ES-I3 (cell line): ENCODE measurements at regions not wholly inside any gene's neighbourhood (a gene's known extent, or its start where the extent isn't known, plus 50 kb on each side); places are given as distances from the start of the nearest gene placed in this dataset.

ENCODE experiments used
- H3K36me3 ChIP-seq: 2 replicates; pipeline ENCODE4 v1.6.1; 2013; ENCODE audit warnings: mild to moderate bottlenecking, low read length, control low read depth, moderate library complexity; ENCODE audit not compliant: insufficient read depth
- H3K4me1 ChIP-seq: 2 replicates; pipeline ENCODE4 v1.6.1; 2013; ENCODE audit warnings: mild to moderate bottlenecking, control low read depth, low read length; ENCODE audit not compliant: insufficient read depth
- H3K9ac ChIP-seq: 2 replicates; pipeline ENCODE4 v1.6.1; 2013; ENCODE audit warnings: low read depth, mild to moderate bottlenecking, low read length, moderate library complexity
- H3K9me3 ChIP-seq: 2 replicates; pipeline ENCODE4 v1.6.1; 2013; ENCODE audit warnings: mild to moderate bottlenecking, low read length, moderate library complexity; ENCODE audit not compliant: control insufficient read depth, insufficient read depth

DNA sequence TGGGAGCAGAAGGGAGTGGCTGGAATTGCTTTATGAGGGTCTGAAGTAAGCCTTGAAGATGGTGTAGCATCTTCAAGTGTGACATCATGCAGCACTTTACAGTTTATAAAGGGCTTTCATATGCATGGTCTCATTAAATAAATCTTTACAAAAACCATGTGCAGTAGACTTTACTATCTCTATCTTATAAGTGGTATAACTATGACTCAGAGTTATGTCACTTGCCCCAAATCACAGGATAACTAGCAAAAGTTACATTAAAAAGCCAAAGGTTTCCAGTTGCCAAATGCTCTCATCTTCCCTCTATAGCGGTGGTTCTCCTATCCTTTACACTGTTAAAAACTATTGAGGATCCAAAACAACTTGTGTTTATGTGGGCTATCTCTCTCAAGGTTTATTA lies 687.7 kb upstream of the MARCKS start:
- H3K9me3 ChIP-seq = no peaks in the 10 kb centered on the region
- no peaks in the 10 kb centered on the region for H3K4me1 ChIP-seq
- no peaks in the 10 kb centered on the region; the same call in 1 of the 2 replicates for H3K36me3 ChIP-seq
- H3K9ac ChIP-seq = no peak overlapping the region

DNA sequence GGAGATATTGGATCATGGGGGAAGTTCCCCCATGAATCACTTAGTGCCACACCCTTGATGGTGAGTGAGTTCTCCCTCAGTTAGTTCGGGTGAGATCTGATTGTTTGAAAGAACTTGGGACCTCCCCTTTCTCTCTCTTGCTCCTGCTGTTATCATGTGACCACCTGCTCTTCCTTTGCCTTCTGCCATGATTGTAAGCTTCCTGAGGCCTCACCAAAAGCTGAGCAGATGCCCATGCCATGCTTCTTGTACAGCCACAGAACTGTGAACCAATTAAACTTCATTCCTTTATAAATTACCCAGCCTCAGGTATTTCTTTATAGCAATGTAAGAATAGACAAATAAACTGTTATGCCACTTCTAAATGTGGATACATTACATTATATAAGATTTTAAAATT lies 686.7 kb upstream of the MARCKS start:
- H3K36me3 ChIP-seq = no peaks in the 10 kb centered on the region; the same call in 1 of the 2 replicates
- H3K9me3 ChIP-seq = no peaks in the 10 kb centered on the region
- H3K4me1 ChIP-seq = no peaks in the 10 kb centered on the region
- no peak overlapping the region for H3K9ac ChIP-seq

DNA sequence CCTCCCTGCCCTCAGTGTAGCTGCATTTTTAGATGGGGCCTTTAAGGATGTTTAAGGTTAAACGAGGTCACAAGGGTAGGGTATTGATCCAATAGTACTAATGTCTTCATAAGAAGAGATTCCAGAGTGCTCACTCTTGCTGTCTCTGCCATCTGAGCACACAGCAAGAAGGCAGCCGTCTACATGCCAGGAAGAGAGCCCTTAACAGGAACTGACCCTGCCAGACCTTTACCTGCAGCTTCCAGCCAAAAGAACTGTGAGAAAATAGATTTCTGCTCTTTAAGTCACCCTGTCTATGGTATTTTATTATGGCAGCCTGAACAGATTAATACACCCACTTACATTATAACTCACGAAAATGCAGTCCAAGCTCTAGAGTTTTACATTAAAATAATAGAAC lies 685.3 kb upstream of the MARCKS start:
- H3K9me3 ChIP-seq = no peaks in the 10 kb centered on the region
- no peak overlapping the region for H3K9ac ChIP-seq
- no peaks in the 10 kb centered on the region for H3K4me1 ChIP-seq
- H3K36me3 ChIP-seq = no peaks in the 10 kb centered on the region; the same call in 1 of the 2 replicates

DNA sequence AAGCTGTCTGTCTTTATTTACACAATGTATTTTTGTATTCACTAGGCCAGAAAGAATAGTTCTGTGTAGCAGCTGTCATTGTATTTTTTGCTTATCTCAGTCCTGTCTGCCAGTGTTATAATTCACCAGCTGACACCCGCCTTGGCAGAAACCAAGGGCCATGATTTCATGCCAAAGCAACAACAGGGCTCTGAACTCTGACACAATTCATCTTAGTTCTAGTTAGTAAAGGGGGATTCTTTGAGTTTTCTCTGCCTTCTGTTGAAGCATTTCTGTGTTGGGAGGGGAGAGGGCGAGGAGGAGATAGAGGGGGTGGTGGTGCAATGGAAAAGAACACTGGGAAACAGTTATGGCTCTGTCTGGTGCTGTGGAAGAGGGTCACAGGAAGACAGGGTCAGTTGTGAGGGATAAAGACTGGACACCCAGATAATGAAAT lies 684.6 kb upstream of the MARCKS start:
- no peaks in the 10 kb centered on the region for H3K4me1 ChIP-seq
- no peaks in the 10 kb centered on the region for H3K9me3 ChIP-seq
- H3K9ac ChIP-seq = no peak overlapping the region
- no peaks in the 10 kb centered on the region; the same call in 1 of the 2 replicates for H3K36me3 ChIP-seq

DNA sequence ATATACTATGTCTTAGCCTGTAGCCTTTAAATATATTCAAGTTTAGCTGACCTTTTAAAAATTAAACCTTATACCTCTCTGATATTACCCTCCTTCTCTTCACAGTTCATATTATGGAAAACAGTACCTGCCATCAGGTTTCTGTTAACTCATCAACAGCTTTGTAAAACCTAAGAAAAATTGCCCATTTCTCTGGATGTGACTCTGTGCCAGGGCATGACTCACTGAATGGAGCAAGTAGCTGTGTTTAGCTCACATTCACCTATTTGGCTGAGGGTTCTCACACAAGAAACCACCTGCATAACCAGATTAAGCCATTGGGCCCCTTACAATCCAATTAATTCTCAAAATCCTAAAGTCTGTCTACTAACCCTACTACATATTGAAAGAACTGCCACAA lies 678.8 kb upstream of the MARCKS start:
- Histone ChIP-seq H3K4me1 (peaks cover 8% of the 10 kb centered on the region), H3K9ac (no peak overlapping the region)

DNA sequence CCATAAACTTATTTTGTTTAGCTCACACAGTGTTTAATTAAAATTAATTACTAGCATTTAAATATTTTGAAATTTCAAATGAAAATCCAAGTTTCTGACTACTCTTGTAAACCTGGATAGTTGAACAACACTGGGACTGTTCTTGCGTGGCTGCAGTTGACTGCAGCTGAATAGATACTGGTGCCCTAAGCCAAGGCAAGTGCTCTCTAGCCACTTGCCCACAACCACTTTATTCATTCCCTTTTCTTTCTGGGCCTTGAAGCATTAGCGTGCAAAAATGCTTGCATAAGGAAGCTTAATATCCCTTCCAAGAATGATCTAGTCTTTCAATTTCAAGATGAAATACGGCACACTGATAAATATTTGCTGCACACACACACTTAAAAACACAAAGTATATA lies 676.0 kb upstream of the MARCKS start:
- H3K9me3 ChIP-seq = no peaks in the 10 kb centered on the region
- H3K4me1 ChIP-seq = peaks cover 8% of the 10 kb centered on the region
- no peaks in the 10 kb centered on the region for H3K36me3 ChIP-seq
- H3K9ac ChIP-seq = no peak overlapping the region

More for the DNA sequence above, 678.8 kb upstream of the MARCKS start:
- Histone ChIP-seq H3K9me3 (no peaks in the 10 kb centered on the region), H3K36me3 (no peaks in the 10 kb centered on the region)

DNA sequence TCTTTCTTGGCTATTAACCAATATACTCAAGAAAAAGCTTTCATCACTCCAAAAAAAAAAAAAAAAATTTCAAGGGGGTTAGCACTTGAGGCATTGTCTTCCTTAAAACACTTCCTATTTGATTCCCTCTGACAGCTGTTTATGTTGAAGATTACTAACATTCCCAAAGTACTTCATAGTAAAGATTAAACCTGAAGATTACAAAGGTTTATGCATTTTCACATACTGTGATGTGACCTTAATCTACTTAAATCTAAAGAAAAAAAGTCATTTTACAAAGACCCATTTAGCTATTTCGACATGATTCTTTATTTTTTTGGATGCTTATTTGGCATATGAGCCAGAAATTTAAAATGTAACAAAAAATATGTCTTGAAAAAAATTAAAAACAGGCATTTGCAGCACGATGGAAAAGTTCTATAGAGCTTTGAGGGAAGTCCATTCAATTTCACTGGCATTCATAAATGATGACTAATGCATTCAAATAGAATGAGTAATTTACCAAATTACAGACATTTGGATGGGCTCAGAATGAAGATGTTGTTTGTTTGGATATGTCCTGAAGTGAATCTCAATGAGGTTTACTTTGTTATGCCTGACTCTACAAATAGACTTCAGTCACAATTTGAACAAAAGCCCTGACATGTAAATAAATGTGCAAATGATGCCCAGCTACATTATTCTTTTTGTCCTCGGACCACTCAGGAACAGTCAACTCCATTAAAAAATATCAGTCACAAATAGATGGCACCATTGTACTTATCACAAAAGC lies 674.6 kb upstream of the MARCKS start:
- no peaks in the 10 kb centered on the region for H3K36me3 ChIP-seq
- no peaks in the 10 kb centered on the region for H3K9me3 ChIP-seq
- H3K9ac ChIP-seq = no peak overlapping the region
- H3K4me1 ChIP-seq = peaks cover 8% of the 10 kb centered on the region

DNA sequence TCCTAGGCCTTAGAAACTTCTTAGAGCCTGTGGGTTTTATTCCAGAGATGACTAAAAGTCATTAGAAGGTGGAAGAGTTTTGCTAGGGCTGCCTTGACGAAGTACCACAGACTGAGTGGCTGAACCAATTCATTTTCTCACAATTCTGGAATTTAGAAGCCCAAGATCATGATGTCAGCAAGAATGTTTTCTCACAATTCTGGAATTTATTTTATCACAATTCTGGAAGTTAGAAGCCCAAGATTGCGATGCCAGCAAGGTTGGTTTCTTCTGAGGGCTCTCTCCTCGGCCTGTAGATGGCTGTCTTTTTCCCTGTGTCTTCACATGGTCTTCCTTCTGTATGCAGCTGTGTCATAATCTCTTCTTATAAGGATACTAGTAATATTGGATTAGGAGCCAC lies 672.9 kb upstream of the MARCKS start:
- Histone ChIP-seq H3K36me3 (no peaks in the 10 kb centered on the region), H3K9ac (no peak overlapping the region), H3K4me1 (peaks cover 8% of the 10 kb centered on the region), H3K9me3 (no peaks in the 10 kb centered on the region)

DNA sequence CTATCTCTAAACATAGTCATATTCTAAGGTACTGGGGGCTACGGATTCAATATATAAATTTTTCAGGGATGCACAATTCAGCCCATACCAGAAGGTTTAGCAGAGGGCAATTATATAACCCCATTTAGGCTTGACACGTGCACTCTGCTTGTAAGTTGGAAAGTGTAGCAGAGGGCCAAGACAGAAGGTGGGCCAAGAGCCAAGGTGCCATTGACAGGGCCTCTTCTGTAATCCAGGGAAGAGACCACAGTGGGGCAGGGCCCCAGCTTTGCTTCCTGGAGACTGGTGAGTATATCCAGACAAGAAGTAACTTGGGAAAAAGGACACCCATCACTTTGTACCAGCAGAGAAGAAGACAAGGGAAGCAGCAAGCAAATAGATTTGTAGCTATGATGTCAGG lies 672.4 kb upstream of the MARCKS start:
- Histone ChIP-seq H3K36me3 (no peaks in the 10 kb centered on the region), H3K4me1 (peaks cover 8% of the 10 kb centered on the region), H3K9ac (no peak overlapping the region), H3K9me3 (no peaks in the 10 kb centered on the region)

DNA sequence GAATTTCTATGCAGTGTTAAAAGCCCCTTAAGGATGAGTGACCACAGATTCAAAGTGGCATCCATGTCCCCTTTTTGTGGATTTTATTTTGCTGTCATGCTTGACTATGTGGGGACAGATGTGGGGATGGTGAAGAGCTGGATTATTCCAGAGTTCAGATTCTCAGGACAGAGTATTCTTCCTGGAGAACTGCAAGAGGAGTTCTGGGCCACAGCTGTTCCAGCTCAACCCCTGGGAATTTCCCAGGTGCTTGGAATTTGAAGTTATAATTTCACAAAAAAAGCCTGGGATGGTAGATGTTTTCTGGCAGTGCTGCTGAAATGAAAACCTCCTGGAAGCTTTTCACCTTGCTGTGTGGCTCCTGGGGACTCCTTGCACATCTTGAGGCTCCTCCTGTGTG lies 671.8 kb upstream of the MARCKS start:
- Histone ChIP-seq H3K9me3 (no peaks in the 10 kb centered on the region), H3K9ac (no peak overlapping the region), H3K4me1 (peaks cover 8% of the 10 kb centered on the region), H3K36me3 (no peaks in the 10 kb centered on the region)

DNA sequence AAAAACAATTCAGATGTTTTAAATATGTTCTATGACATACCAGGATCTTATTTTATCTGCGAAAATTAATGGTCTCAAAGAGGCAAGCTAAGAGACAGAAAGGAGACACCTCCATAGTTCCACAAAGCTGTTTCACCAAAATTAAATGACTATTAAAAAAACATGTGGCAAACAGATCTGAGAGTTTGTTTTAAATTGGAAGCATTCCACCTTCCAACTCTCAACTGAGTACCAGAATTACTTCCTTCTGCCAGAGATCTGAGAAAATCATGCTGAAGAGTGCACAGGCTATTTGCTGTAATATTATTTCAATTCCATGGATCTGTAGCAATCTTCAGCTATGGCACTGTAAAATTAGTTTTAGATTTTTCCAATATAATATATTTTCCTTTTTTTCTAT lies 669.5 kb upstream of the MARCKS start:
- Histone ChIP-seq H3K4me1 (peaks cover 7% of the 10 kb centered on the region), H3K9me3 (no peaks in the 10 kb centered on the region), H3K9ac (no peak overlapping the region)

DNA sequence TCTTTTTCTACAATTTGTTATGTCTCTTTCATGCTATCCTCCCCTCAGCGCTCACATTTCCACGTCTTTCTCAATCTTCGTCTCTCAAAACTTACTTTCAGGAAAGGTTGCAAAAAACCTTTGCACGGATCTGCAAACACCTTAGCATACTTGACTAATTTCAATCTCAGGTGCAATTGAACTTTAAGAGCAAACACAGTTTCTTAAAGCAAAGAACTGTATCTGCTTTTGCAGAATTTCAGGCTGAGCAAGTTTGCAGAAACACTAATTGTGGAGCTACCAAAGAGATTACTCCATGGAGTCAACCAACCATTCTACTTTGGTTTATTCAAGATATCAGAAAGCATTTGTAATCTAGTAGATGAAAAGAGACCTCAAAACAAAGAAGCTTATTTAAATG lies 668.2 kb upstream of the MARCKS start:
- H3K9me3 ChIP-seq = no peaks in the 10 kb centered on the region
- no peak overlapping the region for H3K9ac ChIP-seq

More for the DNA sequence above, 669.5 kb upstream of the MARCKS start:
- no peaks in the 10 kb centered on the region for H3K36me3 ChIP-seq

DNA sequence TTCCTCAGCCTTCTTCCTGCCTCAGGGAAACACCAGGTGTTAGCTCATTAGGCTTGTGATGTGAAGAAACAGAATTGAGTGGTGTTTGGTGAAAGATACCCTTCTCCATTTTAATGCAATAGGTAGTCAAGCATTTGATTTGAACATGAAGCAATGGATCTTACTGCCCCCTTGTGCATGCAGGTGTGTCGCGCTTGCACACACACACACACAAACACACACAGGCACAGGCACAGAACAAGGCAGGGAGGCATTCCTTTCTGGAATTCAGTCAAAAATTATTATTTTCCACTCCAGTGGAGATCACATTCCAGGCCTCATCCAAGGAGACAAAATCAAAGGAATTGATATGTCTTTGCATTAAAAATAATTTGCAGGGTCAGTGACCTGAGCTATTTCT lies 667.0 kb upstream of the MARCKS start:
- H3K4me1 ChIP-seq = no peaks in the 10 kb centered on the region
- no peak overlapping the region for H3K9ac ChIP-seq
- H3K36me3 ChIP-seq = no peaks in the 10 kb centered on the region
- no peaks in the 10 kb centered on the region for H3K9me3 ChIP-seq

More for the DNA sequence above, 668.2 kb upstream of the MARCKS start:
- H3K4me1 ChIP-seq = no peaks in the 10 kb centered on the region
- no peaks in the 10 kb centered on the region for H3K36me3 ChIP-seq

DNA sequence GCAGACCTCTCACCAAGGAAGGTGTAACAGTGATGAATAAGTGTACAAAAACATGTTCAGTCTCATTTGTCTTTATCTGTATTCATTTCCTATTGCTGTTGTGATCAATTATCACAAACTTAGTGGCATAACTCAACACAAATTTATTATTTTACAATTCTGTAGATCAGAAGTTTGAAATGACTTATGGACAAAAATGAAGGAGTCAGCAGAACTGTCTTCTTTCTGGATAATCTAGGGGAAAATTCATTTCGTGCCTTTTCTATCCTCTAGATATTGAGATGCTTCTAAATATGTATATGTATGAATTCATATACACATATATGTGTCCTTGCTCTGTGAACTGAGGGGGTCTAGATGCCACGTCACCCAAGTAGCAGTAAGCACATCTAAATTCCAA lies 663.1 kb upstream of the MARCKS start:
- Histone ChIP-seq H3K9ac (no peak overlapping the region), H3K36me3 (no peaks in the 10 kb centered on the region), H3K9me3 (no peaks in the 10 kb centered on the region), H3K4me1 (no peaks in the 10 kb centered on the region)

DNA sequence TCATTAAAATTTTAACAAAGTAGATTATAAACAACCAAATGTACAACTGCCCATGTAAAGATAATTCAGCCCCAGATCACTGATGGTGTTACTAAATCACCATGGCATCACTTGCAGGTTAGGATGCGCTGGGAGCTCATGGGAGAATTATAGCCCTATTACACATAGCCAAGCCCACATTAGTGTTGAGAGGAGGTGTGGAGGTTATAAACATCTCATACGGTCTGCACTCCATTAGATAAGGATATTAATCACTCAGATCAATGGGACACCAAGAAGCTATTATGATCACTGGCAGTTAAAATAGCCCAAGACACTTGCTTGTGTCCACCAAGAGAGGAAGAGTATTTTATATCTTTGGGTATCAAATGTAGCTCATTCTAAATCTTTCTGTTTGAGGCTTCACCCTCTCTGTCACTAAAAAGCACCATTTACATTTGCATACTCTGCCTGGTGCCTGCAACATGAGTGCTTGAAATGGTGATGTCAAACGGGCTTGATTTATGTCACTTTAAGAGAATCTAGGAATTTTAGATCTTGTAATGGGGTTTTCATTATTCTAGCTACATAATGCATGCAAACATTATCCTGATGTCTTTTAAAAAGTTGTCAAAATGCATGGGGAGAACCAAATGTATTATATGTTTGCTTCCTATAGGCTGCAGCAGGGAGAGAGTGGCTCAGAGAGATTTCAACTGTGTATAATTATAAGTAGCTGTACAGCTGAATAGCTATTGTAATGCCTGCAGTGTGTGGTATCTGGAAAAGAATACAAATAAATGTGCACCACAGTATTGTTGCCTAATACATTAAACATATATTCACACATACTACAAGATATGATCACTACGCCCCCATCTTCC lies 654.1 kb upstream of the MARCKS start:
- H3K4me1 ChIP-seq = no peaks in the 10 kb centered on the region
- no peaks in the 10 kb centered on the region for H3K9me3 ChIP-seq
- H3K9ac ChIP-seq = no peak overlapping the region
- H3K36me3 ChIP-seq = no peaks in the 10 kb centered on the region
